ENCODE measurements at regions not wholly inside any gene's neighbourhood (a gene's known extent, or its start where the extent isn't known, plus 50 kb on each side); places are given as distances from the start of the nearest gene placed in this dataset.

DNA sequence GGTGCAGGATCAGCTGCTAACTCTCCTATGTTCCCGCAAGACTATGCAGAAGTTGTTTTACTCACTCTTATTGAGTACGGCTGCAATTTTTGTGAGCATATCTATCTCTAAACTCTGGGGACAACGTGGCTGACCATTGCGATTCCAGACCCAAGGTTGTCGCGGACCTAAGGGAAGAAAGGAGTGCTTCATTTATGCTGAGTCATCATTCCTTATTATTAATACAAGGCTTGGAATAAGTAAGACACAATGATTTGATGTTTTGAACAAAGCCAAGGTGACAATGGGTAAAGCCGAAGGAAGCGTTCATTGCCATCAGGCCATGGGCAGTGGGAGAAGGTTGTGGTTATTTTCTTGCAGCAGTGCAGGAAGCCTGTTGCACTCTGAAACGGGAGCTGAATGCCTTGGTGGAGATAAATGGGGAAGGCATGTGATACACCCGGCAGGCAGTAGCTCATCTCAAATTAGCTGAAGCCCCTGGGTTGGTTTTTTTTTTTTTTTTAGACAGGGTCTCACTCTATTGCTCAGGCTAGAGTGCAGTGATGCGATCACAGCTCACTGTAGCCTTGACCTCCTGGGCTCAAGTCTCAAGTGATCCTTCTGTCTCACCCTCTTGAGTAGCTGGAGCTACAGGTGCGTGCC, 605.7 kb downstream of the TYW1 start:
- TF ChIP-seq POLR2AphosphoS5 (IDR thresholded peaks at IDR 0.05) (no peak), EP300 (IDR thresholded peaks at IDR 0.05) (no peak), CTCF (IDR thresholded peaks at IDR 0.05) (no peak)

Measured in gastroesophageal sphincter (tissue), 3 donors.